Stimulated activated CD8-positive, alpha-beta memory T cell treated with anti-CD3 and anti-CD28 coated beads, Interleukin-4, amount 100 ng/mL, for 4 hours (primary cell): ENCODE measurements at regions not wholly inside any gene's neighbourhood (a gene's known extent, or its start where the extent isn't known, plus 50 kb on each side); places are given as distances from the start of the nearest gene placed in this dataset.
"Not testable (repeated sequence)": the region's sequence is repeated elsewhere in the genome, so short reads cannot be mapped to it uniquely, and the experiment has no call there.

Source experiments
- DNase-seq, 2 donors: peaks; one replicate each; pipeline ENCODE4 v3.0.0-alpha.2; 2020; ENCODE audit warnings: low read depth in 2 of 2, low spot score in 1 of 2

- DNase-seq, result no peak
Observed at GRCh38 chr13:103676329-103676728, 610.1 kb upstream of the SLC10A2 start.

- DNase-seq, result no peak
Observed at GRCh38 chr13:103671547-103671946, 605.3 kb upstream of the SLC10A2 start.

GRCh38 chr13:103663996-103664395 is 597.8 kb upstream of the SLC10A2 start:
- no peak for DNase-seq

GRCh38 chr13:103656311-103656710 is 590.1 kb upstream of the SLC10A2 start:
- DNase-seq, result no peak

GRCh38 chr13:103640606-103641005 is 574.4 kb upstream of the SLC10A2 start:
- no peak for DNase-seq

GRCh38 chr13:103639326-103639725 is 573.1 kb upstream of the SLC10A2 start:
- DNase-seq, result no peak

GRCh38 chr13:103638706-103639105 is 572.5 kb upstream of the SLC10A2 start:
- DNase-seq, result no peak

- no peak for DNase-seq
Observed at GRCh38 chr13:103634066-103634465, 567.8 kb upstream of the SLC10A2 start.

GRCh38 chr13:103625194-103625593 is 559.0 kb upstream of the SLC10A2 start:
- no peak for DNase-seq

- DNase-seq, result no peak
Observed at GRCh38 chr13:103618151-103618550, 551.9 kb upstream of the SLC10A2 start.

GRCh38 chr13:103615771-103616170 is 549.6 kb upstream of the SLC10A2 start:
- no peak for DNase-seq

- DNase-seq, result no peak
Observed at GRCh38 chr13:103614761-103615160, 548.5 kb upstream of the SLC10A2 start.

GRCh38 chr13:103607995-103608394 is 541.8 kb upstream of the SLC10A2 start:
- no peak for DNase-seq

- DNase-seq, result no peak
Observed at GRCh38 chr13:103605546-103606326, 539.5 kb upstream of the SLC10A2 start.

GRCh38 chr13:103599870-103600269 is 533.7 kb upstream of the SLC10A2 start:
- not testable (repeated sequence) for DNase-seq

- no peak for DNase-seq
Observed at GRCh38 chr13:103598671-103599070, 532.5 kb upstream of the SLC10A2 start.

- no peak for DNase-seq
Observed at GRCh38 chr13:103573446-103573845, 507.2 kb upstream of the SLC10A2 start.

GRCh38 chr13:103568314-103568713 is 502.1 kb upstream of the SLC10A2 start:
- no peak for DNase-seq

GRCh38 chr13:103557878-103558277 is 491.7 kb upstream of the SLC10A2 start:
- DNase-seq, result no peak

- DNase-seq, result no peak
Observed at GRCh38 chr13:103556681-103557080, 490.5 kb upstream of the SLC10A2 start.

- no peak for DNase-seq
Observed at GRCh38 chr13:103547914-103548313, 481.7 kb upstream of the SLC10A2 start.

GRCh38 chr13:103546271-103546670 is 480.1 kb upstream of the SLC10A2 start:
- DNase-seq, result no peak

- no peak for DNase-seq
Observed at GRCh38 chr13:103542648-103543047, 476.4 kb upstream of the SLC10A2 start.
